A673 (cell line): ENCODE measurements at regions not wholly inside any gene's neighbourhood (a gene's known extent, or its start where the extent isn't known, plus 50 kb on each side); places are given as distances from the start of the nearest gene placed in this dataset.

ENCODE experiments used
- CTCF ChIP-seq: fragments of 300-800, 200-600 bp; sonication (generic); conservative IDR thresholded peaks from 2 replicates; pipeline ENCODE4 v1.5.1; 2017; ENCODE audit warnings: low read depth, mild to moderate bottlenecking, antibody characterized with exemption, low read length, moderate library complexity, mixed read lengths
- EZH2 ChIP-seq: fragments of 200-600 bp; sonication (generic); IDR thresholded peaks from 2 replicates; pipeline ENCODE4 v1.6.1; 2017; ENCODE audit warnings: borderline replicate concordance, low read depth, mild to moderate bottlenecking, mixed read lengths, antibody characterized with exemption, low read length; ENCODE audit not compliant: poor library complexity, severe bottlenecking

- TF ChIP-seq CTCF (no peak), EZH2 (no peak)
These were observed 54.0 kb upstream of the GADL1 start for GRCh38 chr3:30948426-30948825.
